Activated CD4-positive, alpha-beta T cell treated with anti-CD3 and anti-CD28 coated beads, Interleukin-2, amount 50 U/mL, for 16 hours (primary cell): ENCODE measurements at regions not wholly inside any gene's neighbourhood (a gene's known extent, or its start where the extent isn't known, plus 50 kb on each side); places are given as distances from the start of the nearest gene placed in this dataset.

Experiments used
- DNase-seq: peaks from one replicate; pipeline ENCODE4 v3.0.0-alpha.2; 2020

DNA sequence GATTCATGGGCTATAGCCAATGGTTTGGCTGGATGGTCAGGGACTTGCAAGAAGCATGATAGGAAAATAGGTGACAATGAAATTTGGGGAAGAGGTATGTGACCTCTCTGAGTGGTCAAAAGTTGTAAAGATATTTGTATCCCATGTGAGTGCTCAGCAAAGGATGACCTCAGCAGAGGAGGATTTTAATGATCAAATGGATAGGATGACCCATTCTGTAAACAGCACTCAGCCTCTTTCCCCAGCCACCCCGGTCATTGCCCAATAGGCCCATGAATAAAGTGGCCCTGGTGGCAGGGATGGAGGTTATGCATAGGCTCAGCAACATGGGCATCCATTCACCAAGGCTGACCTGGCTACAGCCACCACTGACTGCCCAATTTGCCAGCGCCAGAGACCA lies 138.4 kb upstream of the SPDL1 start:
- no peak for DNase-seq

DNA sequence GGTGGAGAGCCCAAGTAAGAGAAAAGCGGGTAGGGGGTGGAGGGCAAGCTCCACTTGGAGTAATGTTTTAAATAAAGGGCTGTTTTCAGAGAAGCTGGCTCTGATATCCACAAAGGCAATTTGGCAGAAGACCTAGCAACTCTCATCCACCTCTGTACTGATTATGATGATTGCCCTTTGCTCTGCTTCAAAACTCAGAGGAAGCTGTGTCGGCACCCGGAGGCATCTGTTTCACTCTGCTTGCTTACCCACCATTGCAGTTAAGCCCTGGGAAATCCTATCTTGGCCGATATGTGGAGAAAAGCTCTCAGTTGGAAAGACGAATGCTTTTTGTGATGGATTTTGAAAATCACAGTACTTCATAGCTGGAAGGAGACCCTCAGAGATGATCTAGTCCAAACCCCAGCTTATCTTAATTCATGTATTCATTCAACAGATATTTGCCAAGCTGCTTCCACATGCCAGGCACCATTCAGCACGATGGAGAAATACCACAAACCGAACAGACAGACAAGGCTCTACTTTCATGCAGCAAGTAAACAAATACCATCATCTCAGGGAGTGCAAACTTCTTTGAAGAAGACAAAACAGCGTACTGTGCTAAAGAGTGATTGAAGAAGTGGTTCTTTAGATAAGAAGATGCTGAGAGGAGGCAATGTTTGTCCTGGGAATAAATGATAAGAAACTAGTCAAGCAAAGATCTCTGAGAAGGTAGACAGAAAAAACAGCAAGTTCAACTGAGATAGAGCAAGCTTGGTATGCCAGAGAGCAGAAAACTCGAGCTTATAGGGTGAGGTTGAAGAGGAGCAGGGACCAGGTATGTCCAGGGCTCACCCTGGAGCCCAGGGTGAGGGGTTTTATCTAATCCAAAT lies 140.4 kb upstream of the SPDL1 start:
- no peak for DNase-seq

DNA sequence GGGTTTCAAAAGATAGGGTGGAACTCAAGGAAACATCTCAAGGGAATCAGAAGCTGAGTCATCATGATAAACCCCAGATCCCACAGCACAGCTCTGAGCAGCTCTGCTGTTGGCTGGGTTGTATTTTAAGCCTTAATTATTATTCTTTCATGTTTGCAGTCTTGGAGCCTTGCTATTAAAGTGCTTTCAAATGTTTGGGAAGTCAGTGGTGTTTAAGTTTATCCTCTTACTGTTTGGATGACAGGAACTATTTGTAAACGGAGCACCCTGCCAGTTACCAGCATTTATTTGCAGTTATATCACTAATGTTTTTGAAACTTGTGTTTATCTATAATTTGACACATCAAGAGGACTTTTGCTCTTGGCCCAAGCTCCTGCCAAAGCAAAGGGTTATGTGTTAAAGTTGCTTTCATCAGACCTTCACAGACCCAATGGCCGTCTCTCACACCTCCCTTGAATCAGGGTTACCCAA lies 141.1 kb upstream of the SPDL1 start:
- DNase-seq, result no peak

DNA sequence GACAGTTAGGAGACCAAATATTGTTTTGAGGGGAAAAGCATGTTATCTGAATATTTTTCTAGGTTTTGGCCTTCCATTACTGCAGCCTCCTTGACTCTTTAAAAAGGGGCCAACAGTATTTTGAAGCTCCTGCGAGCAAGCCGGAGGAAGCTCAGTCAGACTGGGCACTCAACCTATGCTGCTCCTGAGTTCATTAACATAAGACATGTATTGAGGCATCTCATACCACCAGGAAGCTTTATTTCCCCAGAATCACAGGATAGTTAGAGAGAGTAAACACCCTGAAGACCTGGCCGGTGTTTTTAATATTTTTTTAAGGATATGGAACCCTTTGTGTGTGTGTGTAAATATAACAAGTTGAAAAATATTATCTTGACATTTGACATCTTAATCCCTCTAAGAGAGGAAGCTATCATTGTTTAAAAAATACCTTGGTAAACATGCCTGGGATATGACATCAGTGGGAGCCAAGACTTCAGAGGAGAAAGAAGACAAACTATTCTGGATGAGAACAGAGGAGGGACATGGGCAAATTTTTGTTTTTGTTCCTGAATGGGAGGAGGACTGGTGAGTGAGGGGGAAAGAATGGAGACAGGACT lies 139.3 kb upstream of the SLIT3 start:
- no peak for DNase-seq

DNA sequence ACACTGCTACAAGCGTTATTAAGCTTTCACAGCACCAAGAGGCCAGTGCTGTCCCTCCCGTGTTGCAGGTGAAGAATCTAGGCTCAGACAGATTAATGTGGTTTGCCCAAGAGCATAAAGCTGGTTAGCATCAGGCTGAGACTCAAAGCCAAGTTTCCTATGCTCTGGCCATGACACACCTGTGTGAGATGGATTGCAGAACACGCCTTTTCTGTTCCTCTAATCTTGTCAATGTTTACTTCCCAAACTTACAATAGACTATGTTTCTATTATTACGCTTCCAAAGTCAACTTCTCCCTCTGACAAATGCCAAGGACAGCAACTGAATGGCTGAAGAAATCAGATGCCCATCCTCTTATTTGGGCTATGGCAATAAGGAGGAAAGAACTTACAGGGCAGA lies 138.4 kb upstream of the SLIT3 start:
- no peak for DNase-seq

DNA sequence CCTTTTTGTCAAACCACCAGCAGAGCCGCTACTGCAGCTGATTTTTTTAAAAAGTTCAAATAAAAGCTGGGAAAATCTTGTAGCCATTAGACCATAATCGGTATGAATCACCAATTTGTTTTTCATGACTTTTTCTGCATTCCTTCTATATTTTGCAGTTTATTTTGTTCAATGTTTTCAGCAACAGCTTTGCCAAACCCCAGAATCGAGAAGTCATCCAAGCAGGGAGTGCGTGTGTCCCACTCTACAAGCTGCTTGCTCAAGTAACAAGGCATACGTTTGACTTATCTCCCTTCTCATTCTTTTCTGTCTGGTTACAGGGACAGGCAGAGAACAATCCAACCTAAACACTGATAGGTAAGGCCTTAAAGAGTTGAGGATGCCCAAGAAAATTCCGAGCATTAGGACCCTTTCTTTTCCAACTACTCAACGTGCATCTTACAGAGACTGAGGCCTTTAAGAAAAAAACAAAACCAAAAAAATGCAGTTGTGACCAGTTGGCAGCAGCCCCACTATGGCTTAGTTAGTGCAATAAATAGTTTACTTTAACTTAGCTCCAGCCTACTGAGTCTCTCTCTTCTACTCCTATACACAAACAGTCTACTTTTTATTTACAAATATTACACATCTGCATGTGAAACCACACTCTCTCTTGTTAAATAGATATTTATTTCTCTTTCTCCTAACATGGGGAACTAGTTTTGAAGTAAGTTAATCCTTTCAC lies 134.7 kb upstream of the SLIT3 start:
- no peak for DNase-seq

DNA sequence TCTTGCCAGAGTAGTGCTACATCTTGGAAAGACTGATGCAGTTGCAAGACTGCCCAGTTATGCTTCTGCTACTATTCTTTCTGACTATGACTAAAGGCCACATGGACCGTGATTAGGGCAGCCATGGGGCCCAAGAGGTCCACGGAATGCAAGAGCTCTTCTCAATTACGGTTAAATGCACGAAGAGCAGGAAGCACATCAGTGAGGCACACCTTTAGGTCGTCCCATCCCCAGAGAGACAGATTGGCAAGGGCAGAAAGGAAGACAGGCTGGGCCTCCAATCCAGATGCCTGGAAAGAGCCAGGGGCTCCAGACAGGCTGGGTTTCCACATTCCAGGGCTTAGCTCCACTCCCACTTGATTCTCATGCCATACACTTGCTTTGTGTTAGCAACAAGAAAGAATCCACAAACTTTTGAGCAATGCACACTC lies 132.3 kb upstream of the SLIT3 start:
- DNase-seq, result no peak

DNA sequence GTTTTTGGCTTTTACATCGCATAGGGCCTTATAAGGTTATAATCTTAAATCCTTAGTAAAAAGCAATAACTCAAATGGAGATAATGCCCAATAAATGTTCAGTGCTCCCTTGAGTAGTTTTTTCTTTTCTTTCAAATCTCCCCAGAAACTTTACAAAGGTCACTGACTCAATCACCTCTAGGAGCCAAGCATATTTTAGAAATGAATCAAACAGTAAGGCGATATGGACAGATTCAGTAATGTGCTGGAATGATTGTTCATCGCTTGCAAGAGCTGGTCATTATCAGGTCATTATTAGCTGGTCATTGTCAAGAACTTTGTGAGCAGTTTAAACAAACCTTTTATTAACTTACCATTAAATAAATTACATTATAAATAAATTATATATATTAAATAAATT lies 130.4 kb upstream of the SLIT3 start:
- no peak for DNase-seq

DNA sequence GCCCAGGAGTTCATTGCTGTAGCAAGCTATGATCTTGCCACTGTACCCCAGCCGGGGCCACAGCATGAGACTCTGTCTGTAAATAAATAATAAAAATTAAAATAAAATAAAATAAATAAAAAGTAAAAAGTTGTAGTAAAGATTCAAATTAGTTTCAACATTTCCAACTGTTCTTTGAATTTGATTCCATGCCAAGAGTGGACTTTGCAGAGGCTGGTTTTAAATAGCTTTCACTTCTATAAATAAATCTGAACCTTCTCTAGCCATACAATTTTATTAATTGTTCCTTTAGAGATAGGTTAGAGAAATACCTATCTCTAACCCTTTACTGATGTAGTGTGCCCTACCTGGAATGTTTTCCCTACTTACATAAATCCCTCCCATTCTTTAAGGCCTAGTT lies 129.7 kb upstream of the SLIT3 start:
- DNase-seq, result no peak

DNA sequence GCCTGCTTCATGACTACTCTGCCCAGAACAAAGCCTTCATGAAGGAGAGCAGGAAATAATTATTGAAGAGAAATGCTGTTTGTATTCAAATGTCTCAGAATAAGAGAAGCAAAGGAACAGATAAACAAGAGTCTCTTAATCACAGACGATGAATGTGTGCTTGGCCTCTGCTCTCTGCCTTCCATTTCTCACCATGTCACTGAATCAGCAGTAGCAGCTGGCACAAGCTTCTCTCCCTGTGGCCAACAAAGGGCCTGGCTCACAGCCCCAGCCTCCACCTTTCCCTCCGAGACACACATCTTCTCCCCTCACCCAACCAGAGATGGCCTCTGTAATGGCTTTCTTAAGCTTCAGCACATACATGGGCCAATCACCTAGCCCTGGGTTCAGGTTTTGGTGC lies 128.1 kb upstream of the SLIT3 start:
- no peak for DNase-seq

DNA sequence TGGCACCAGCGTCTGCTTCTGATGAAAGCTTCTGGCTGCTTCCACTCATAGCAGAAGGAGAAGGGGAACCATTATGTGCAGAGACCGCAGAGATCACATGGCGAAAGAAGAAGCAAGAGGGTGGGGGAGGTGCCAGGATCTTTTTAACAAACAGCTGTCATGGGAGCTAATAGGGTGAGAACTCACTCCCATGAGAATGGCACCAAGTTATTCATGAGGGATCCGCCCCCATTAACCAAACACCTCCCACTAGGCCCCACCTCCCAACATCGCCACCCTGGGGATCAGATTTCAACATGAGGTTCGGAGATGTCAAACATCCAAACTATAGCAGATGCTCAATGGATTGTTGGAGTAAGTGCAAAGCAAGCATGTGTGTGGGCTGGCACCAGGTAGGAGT lies 125.8 kb upstream of the SLIT3 start:
- DNase-seq, result no peak

DNA sequence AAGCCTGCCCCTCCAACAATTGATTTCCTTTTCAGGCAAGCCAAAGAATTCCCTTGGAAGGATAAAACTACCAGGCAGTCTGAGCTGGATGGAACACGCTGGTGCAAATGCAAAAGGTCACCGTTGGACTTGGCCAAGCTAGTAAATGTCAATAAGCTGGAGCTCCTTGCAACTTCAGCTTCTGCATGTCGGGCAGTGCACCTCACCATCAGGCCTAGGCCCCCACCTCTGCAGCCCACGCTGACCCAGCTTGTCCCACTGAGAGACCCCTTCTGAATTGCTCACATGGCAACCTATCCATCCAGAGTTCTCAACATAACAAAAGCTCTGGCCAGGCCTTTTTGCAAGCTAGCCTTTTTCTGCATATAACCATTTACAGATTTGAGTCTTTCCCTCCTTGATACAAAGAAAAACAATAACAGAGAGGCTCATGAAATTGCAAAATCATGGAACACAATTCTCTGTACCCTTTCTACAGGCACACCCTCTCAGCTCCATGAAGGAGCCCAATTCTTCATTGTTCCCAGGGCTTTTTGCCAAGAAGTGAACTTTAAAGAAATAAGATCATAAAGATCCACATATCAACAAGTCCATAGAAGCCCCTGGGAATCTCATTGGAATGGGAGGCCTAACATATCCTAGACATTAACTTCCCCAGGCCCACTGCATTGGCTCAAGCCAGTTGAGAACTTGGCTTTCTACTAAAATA lies 123.9 kb upstream of the SLIT3 start:
- no peak for DNase-seq

DNA sequence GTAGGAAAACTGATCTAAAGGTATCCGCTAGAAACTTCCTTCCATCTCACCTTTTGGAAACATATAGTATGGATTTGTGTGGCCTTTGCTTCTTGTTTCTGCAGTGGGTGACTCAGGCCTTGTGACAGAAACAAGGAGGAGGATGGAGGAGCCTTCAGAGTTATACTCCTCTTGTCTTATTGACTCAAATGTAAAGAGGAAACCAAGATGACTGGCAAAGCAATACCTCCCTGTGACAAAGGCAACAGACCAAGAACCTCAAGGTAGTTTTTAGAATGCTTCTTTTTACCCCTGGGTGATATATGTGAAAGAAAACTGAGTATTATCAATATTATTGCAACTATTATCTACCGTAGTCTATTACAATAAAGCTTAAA lies 123.3 kb upstream of the SLIT3 start:
- no peak for DNase-seq

DNA sequence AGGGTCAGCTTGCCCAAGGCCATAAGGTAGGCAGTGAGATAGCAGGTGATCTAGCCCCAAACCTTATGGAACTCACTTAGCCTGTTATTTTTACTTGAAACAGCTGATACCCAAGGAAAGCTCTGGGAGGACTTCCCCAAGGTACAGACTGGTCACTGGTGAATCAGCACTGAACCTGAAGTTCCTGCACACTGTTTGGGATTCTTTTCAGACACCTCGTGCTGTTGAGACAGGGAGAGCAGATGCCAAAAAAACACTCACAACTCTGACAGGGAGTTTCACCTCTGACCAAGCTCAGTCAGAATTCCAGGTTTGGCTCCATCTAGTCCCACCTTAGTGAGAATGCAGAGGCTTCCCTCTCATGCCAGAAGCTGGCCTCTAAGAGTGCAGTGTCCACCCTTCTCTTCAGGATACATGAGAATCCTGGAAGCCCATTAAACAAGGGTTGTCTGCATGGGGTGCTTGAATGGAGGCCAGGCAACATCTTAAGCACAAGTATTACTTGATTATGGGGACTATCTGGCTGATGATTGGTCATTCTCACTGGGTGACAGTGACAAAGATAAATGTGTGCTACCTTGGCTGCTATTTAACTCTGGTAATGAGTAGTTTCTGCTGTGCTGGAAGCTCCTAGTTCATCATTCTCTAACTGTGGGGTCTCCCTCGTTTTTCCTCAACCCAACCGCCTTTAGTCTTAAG lies 122.8 kb upstream of the SLIT3 start:
- DNase-seq, result no peak

DNA sequence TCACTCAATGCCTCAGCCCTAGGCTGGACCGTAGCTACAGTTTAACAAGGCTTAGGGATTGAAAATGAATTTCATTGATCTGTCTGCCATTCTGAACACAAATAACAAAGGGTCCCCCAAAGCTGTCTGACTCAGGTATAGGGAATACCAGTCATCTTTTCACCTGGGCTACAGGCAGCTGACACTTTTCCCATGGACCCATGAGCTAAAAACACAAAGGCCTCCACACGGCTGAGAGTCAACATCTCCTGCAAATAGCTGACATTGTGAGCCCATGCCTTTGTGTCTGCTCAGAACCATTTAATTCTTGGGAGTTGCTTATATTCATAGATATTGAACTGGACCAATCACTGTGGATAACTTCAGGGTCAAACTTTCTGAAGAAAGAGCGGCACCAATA lies 121.1 kb upstream of the SLIT3 start:
- no peak for DNase-seq

DNA sequence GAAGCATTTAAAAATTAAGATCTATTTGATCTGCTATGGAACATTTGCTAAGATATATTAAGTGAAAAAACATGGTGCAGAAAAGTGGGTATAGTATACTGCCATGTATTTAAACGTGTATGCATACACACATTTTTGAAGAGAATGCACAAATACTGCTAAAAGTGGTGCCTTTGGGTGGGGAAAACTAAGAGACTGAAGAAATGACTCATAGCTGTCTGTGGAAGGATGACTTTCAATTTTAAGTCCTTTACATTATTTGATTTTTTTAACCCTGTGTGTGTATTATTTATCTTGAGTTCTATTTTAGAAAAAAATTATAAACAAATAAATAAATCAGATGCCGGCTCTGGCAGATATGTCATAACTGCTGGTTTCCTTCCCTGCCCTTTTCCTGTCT lies 120.7 kb upstream of the SLIT3 start:
- no peak for DNase-seq

DNA sequence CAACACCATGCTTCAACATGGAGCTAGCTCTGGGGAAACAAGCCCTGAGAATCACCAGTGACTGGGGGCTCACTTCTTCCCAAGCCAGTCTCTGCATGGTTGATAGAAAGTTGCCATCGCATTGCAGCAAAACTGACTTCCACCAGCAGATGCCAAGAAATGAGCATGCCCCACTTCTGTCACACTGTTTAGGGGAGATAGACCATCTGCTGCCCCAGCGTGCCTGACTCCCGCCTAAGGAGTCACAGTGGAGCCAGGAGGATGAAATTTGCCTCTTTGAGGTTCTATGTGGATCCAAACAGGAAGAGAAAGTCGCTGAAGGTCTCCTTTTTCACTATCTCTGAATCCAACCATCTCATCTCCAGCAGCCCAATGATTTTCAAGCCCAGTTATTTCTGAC lies 116.7 kb upstream of the SLIT3 start:
- DNase-seq, result no peak

DNA sequence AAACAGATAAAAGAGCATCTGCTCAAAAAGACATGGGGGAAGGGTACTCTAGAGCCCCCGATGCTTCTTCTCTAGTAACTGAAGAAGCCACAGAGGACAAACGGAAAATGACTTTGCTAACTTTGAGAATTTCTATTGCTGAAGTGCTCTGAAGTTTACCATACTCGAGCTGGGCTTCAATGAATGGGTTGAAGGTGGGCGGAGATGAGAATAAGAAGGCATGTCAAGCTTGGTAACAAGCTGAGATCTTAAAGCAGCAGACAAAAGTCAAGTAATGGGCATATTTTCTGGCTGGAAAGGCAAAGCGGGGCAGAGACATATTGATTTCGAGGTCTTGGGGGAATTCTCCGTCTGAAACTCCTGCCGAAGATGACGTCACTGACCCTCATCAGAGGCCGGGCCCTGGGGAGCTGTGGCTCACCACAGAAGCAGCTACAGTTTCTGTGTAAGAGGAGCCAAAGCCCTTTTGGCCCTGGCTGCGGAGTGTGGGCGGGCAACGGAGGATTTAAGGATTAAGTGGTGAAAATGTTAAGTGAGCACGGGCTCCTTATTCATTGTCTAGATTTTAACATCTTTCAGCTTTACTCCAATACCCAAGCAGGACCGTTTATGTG lies 115.8 kb upstream of the SLIT3 start:
- DNase-seq, result no peak

DNA sequence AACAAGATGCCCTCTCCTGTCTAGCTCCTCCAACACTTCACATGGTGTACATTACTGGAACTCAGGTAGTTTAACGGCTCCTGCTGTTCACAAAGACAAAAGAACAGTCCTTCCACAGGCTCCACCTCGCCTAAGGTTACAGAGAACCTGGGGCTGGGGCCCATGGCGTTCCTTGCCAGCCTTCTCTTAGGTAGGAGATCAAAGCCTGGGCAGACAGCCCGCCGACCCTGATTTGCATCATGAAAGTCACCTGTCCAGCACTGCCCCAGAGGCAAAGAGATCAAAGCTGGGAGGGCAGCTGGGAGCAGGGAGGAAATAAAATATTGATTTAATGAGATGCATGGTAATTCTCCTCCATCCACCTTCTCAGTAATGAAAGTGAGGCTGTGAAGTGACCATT lies 115.0 kb upstream of the SLIT3 start:
- no peak for DNase-seq

DNA sequence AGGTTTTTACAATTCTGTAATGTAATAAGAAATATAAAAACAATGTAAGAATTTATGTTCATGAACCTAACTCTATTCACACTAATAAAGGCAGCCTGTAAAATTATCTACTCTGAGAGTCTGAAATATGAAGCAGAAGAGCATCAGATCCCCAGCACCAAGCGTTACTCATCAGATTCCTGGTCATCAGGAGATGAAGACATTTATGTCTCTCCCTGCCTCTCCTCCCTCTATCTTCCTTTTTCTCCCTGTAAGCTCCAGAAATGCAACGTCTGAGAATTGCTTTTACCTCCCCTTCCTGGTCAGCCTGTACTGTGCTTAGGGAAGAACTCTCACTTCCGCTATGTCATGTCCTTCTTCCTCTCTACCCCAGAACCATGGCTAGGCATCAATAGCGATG lies 114.4 kb upstream of the SLIT3 start:
- DNase-seq, result no peak

DNA sequence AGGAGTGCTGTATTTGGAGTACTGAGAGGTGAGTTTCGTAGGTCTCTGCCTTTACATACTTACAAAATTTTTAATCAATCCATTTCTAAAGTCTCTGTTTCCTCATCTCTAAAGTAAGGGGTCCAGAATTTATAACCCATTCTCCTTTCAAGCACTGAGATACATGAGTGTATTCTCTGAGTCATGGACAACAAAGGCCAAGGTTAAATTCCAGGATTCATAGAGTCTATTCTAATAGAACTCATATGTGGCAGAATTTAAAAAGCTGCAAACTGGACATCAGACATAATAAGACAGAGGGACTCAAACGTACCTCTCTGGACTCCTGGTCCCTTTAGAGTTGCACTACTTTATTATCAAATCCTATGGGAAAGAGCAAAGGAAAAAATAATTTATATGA lies 112.5 kb upstream of the SLIT3 start:
- no peak for DNase-seq

DNA sequence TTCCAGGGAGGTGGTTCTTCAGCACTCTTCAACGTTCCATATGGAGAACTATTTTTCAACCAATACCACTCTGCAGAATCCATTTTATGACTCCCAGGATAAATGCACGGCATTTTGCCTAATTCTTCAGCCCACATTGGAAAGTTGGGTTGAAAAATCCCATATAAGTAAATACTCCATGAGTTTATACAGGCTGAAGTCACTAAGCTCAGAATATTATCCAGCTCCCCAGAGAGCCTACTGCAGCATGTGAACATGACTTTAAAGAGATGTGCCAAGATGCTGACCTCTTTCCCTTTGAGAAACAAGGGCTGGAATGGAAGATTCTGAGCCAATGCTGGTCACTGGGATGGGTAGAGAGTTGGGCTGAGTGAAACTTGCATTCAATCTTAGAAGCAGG lies 111.9 kb upstream of the SLIT3 start:
- no peak for DNase-seq
